ENCODE measurements at regions not wholly inside any gene's neighbourhood (a gene's known extent, or its start where the extent isn't known, plus 50 kb on each side); places are given as distances from the start of the nearest gene placed in this dataset.
"Not testable (repeated sequence)": the region's sequence is repeated elsewhere in the genome, so short reads cannot be mapped to it uniquely, and the experiment has no call there.

DNA sequence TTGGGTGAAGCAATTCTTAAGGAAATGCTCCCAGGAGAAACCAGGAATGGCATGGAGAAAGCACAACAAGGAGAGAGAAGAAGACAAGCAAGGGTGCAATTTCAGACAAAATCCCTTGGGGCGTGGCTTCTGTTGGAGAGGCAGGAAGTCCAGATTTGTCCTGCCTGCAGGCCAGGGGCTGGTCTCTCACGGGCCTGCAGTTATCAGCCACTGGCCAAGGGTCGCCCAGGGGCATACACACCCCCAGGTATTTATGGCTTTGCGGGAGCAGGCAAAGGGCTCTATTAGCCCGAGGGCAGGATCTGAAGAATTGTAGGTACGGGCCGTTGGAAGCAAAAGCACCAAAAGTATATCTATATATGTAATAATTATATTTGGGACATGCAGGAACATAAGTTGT lies 87.7 kb downstream of the IYD start:
- DNase-seq = no peak

DNA sequence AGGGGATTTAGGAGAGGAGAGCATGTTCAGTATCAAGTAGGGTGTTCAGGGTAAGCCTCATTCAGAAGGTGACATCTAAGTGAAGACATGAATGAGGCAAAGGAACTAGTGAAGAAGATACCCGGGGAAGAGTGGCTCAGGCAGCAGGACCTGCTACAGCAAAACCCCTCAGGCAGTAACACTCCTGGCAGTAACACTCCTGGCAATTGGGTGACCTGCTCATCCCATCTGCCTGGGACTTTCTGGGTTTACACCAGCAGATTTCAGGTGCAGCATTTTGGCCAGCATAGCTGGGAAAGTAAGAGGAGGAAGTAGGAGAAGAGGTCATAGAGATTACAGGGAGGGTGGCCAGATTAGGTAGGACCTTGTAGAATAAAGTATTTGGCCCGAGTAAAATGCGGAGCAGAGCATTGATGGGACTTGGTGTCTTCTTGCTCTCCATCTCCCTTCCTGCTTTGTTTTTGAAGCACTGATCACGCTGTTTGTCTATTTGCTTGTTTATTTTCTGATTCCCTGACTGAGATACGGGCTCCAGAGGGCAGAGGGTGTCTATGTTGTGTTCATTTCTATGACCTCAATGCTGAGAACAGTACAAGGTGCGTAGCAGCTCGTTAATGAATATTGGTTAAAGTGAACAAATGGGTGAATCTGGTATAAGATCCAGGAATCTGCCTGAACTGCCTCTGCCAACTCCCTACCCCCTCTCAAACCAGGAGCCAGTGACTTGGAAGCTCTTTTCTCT lies 88.3 kb downstream of the IYD start:
- no peak for DNase-seq

DNA sequence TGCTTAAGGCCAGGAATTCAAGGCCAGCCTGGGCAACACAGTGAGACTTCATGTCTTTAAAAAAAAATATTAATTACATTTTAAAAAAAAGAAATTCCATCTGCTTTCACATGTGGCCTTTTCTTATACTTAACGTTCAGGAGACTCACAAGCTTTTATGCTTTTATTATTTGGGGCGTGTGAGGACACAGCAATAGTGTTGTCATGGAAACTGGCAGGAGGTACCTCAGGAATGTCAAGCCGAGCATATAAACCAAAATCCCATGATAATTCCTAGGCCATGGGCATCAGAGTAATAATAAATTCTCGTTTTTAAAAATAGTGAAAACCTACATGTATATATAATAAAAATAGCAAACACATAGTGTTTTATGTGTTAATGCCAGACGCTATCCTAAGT lies 89.8 kb downstream of the IYD start:
- DNase-seq = no peak

DNA sequence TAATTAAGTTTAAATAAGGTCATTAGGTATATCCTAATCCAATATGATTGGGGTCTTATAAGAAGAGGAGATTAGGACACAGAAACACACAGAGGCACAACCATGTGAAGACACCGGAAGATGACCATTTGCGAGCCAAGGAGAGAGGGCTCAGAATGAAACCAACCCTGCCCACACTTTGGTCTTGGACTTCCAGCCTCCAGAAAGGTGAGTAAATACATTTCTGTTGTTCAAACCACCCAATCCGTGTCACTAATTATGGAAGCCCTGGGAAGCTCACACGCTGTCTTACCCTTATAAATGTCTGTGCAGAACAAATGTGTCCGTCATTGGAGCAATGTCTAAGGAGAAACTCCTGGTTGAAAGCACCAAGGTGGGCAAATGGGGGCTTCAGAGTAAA lies 95.0 kb downstream of the IYD start:
- DNase-seq = no peak

DNA sequence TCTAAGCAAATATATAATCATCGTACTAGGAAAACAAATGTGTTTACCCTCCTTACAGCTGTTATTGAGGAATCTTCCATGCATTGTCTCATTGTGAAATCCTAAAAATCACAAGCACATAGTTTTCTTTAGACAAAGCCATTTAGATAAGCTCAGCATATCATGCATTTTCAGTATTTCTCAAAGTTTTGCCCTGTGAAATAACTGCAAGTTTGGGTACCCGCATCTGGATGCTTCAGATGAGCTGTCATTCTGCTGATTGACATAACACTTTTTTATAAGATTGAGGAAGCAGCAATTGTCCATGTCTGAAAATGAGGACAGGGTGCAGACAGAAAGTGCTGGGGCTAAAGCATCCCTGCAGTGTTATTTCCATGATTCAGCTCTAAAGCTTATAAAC lies 96.2 kb downstream of the IYD start:
- no peak for DNase-seq

DNA sequence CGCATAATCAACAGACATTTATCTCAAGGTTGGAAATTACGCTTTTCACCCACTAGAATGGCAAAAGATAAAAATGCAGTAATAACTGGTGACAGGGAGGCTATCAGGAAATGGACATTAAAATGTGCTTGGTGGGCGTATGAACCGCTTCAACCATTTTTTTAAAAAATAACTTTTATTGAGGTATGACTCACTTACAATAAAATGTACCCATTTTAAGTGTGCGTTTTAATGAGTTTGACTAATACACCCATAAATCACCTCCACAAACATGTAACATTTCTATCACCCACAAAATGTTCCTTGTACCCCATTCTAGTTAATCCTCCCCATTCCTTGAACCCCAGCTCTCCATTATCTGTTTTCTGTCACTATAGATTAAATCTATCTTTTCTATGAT lies 96.8 kb downstream of the IYD start:
- DNase-seq = no peak

DNA sequence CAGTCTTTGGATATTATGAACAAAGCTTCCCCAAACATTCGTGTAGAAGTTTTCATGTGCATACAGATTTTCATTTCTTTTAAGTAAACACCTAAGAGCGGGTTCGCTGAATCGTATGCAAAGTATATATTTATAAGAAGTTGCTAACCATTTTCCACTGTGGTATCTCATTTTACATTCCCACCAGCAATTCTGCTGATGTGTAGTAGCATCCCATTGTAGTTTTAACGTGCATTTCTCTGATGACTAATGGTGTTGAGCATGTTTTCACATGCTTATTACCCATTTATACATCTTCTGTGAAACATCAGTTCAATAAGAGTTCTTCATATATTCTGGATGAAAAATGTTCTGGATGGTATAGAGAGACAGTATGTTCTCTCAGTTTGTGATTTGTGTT lies 97.4 kb downstream of the IYD start:
- no peak for DNase-seq

DNA sequence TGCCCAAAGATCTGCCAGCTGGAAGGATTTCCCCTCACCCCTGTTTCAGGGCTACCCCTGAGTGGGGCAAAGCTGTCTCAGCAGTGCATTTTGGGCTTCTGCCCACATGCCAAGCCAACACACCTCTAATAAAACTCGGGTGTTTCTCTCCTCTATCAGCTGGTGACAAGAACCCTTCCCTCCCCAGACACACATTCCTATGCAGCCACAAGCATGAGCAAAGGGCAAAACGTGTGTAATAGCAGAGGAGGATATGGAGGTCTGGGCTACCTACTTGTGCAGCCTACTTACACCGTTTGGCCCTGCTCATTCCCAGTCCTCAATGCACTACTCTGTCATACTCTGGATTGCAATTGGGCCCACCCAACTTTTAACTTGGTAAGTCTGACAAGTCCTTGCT lies 101.3 kb downstream of the IYD start:
- no peak for DNase-seq

DNA sequence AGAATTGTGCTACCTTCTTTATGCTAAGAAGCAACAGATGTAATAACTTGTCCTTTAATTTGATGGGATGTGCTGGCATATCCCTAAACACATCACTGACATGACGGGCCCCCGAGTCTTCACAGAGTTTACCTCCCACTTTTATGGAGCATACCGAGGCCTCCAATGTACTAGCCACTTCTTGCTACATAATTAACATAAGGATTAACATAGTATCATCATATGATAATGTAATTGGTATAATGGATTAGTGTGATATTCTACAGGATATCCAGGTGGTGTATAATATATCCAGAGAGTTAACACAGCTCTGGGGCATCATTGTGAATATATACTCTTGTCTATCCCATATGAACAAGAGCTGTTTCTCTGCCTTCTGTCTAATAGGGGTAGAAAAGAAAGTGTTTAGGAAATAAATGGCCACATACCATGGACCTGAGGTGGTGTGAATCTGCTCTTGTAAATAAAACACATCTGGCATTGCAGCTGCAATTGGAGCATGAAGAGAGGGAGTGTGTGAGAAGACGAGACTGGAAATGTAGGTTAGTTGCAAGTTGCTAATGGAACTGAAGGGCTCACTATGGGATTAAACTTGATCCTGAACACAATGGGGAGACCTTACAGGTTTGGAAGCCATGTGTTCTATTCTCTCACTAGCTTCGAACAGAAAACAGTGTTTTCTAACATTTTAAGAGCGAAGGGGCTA lies 102.3 kb downstream of the IYD start:
- DNase-seq = no peak

DNA sequence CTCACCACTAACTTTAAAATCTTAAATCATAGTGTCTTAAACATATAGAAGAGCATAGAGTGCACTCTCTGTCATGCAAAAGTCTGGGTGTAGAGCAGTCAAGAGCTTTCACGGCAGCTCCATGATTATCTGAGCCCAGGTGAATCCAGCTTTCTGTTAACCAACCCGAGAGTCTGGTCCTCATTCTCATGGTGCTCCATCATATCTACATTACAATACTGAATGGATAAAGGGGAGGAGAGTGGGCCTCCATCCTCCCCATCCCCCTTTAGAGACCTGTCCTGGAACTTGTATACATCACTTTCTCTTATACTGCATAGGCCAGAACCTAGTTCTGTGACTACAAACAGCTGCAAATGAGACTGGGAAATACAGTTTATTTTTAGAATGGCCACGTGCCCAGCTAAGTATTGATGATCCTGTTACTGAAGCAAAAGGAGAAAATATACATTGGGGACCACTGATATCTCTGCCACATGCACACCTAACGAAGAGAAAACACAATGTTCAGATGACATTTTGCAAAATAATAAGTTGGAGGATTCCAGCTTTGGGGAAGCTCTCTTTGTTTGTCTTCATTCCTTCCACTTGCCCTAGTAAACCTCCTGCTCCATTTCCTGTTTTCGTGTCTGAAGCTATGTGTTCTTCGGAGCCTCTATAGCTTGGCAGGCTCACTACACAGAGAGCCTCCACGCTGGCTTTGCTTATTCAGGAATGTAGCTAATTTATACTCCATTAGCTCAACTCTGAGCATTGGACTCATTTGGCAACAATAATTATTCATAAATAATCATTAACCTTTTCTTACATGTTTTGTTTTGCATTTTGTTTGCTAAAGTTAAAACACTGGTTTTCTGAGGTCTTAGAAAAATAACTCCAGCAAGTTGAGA lies 110.1 kb downstream of the IYD start:
- no peak for DNase-seq

DNA sequence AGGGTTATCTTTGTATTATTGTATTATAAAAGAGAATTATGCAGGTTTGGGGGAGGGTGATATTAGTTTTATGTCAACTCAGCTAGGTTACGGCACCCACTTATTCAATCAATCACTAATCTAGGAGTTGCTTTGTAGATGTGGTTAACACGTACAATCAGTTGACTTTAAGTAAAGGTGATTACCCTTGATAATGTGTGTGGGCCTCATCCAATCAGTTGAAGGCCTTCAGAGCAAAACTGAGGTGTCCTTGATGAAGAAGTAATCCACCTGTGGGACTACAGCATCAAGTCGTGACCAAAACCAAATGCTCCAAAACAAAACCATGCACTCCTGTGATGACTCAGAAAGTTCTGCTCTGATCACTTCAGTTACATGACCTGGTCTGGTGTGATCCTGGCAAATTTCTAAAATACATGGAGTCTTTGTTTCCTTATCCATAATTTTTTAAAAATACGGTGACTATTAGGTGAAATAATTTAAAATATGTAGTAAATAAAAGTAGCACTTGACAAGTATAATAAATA lies 114.1 kb downstream of the IYD start:
- DNase-seq = no peak

DNA sequence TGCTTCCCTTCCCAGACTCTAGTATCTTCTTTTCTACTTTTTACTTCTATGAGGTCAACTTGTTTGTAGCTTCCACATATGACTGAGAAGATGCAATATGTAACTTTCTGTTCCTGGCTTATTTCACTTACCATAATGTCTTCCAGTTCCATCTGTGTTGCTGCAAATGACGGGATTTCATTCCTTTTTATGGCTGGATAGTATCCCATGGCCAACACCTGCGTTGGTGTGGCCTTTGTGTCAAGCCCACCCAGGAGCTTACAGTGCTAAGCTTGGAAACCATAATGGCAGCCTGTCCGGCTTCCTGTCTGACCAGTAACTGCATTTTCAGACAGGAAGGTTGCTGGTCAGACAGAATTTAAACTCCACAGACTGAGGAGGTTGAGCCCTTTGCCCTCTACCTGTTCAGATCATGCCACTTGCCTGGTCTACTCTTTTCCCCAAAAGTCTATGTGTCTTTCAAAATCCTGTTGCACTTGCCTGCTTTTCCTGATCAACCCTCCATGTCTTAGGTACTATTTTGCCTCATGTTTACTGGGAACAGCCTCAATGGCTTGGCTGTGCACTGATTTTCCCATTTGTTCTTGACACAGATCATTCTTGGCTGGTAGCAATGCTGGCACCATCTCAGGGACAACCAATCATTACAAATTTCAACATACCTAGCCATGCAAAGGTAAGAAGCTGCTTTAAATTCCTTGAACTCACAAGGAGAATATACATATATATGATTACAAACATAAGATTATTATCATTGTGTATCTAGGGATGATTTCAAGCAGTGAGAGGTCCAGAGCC lies 114.3 kb upstream of the PLEKHG1 start:
- DNase-seq = no peak

DNA sequence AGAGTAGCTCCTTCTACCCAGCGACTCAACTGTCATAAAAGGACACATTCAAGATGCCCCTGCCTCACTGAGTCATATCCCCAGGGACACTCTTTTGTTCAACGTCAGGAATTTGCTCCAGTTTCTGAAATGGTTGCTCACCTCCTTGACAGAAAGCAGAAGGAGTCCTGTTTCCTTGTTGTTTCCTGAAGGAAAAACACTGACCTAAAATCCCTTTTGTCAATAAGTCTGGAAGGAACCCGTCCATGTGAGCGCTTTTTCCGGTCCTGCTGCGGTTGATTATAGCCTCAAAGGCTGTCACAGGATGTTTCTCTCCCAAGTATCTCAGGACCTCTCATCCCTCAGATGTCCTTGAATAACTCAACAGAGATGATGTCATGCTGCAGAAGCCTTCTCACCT lies 113.6 kb upstream of the PLEKHG1 start:
- no peak for DNase-seq

DNA sequence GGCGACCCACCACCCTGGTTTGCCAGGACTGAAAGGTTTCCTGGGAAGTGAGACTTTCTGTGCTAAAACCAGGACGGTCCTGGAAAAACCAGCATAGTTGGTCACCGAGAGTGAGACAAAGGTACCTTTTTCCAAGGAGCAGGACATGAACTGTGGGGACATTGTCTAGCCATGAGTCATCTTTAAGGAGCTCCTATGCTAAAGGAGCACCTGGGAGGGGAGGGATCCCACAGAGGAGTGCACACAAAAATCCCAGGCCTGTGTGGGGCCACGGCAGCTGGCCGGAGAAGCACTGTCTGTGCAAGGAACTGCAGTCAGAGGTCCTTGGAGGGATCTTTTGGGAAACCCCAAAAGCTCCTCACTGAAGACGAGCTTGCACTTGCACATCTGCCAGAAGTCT lies 109.1 kb upstream of the PLEKHG1 start:
- DNase-seq = no peak

DNA sequence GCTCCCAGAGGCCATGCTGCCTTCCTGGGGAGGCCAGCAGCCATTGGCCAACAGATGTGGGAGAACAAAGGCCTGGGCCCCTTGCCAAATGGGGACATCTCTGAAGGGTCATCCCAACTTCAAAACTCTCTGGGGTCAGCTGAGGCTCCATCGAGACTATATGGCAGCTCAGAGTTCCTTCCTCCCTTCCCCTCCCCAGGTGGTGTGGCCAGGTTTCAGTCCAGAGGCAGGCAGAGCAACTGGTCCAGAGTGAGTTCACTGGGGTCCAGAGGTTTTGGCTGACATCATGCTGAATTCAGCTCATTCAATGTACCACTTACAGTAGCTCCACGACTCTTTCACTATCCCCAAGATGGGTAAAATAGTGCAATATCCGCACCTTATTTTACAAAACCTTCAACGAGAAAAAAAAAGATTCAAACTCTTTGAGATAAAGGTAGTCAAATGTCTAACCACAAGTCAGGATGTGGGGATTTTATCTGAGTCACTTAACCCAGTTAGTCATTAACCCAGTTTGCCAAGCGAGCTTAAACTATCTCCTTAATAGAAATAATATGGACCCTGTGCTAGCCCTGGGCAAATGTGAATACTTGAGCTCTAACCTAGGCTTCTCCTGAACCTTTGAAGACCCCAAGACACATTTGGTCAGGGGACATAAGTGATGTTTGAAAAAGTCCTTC lies 108.4 kb upstream of the PLEKHG1 start:
- DNase-seq = no peak

DNA sequence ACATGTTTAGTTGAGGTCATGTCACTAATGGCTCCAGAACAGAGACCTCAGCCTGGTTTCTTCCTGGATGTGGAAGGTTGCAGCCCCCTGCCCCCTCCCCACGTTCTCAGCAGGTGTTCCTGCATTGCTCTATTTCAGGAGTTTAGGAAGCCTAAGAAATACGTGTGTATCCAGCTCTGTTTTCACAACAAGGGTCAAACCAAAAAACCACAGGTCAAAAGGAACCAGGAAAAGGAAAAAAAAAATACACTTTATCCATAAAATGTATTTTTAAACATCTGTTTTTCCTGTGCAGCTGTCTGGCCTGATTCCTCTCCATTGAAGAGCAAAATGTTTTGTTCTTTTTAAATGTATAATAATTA lies 107.9 kb upstream of the PLEKHG1 start:
- no peak for DNase-seq

DNA sequence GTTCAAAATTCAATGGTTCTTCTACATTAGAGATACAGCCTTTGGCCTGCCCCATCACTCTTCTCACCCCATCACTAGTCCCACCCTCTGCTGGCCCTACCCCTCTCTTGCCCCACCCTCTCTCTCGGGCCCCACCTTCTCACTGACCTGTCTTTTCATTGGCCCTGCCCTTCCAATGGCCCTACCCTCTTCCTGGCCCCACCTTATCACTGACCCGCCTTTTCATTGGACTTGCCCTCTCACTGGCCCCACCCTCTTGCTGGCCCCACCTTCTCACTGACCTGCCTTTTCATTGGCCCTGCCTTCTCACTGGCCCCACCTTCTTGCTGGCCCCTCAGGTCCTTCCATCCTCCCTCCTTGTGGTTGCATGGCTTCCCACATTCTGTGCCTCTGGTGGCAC lies 107.2 kb upstream of the PLEKHG1 start:
- peak; percentile 54 for DNase-seq

DNA sequence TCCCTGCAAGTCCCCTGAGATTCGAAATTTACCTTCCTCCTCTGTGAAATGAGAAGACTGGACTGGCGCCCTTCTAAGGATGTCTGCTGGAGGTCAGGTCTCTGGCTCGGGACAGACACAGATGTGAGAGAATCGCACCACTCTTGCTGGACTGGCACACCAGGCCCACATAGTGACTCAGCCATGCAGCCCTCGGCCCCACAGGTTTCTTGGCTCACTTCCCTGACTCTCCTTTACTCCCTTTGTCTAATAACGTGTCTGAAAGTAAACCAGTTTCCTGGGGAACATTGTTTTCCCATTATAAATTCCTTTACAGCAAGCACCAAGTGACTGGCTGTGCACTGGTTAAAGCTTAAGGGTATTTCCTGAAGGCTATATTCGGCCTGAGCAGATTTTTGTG lies 106.7 kb upstream of the PLEKHG1 start:
- DNase-seq = peak; percentile 38

DNA sequence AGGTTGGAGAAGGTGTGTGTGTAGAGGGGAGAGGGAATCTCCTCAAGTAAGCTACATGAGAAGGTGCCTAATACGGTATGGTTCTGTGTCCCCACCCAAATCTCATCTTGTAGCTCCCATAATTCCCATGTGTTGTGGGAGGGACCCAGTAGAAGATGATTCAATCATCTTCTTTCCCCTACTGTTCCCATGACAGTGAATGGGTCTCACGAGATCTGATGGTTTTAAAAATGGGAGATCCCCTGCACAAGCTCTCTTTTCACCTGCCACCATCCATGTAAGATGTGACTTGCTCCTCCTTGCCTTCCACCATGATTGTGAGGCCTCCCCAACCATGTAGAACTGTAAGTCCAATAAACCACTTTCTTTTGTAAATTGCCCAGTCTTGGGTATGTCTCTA lies 106.1 kb upstream of the PLEKHG1 start:
- DNase-seq = not testable (repeated sequence)

DNA sequence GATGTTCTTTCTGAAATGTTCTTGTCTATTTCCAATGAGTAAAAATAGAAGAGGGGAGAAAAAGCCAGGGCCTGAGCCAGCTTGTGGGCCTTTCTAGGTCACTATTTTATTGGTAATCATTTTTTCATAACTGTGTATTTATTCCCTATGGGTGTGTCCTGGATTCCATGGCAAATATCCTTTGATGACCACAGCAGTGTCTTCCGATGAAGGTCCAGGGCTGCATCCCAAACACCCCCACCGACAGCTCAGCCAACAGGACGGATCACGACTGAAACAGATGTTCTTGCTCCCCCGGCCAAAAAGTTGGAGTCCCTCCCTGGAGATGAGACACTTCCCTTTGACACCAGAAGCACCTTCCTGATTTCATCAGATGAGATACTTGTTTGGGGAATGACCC lies 105.4 kb upstream of the PLEKHG1 start:
- no peak for DNase-seq

DNA sequence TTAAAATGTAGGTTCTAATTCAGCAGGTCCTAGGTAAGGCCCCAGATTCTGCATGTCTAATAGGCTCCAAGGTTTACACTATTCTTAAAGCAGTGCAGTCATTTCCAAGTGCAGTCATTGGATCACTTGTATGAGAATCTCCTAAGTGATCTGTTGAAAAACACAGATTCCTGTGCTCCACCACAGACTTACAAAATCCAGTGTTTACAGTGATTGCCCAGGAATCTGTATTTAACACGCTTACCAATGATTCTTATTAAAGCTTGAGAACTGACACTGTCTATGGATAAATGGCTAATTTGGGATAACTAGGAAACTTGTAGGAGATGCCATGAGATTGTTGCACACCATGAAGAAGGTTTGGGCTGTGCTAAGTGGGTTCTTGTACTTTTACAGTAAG lies 104.6 kb upstream of the PLEKHG1 start:
- DNase-seq = no peak

DNA sequence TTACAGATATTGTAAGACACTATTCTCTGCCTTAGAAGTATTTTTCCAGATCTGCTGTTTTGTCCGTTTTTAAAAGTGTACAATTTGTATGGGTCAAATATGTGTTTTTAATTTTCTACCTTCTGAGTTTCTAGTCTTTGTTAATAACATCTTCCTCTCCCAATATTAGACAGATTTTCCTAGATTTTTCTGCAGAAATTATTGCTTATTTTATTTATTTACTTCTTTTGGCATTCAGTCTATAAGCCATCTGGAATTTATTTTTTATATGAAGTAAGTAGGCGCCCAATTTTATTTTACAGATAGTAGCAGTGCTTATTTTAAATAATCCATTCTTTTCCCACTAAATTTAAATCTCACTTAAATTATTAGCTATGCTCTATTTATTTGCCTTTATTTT lies 103.1 kb upstream of the PLEKHG1 start:
- DNase-seq = no peak
